Hepatocyte (in vitro differentiated cells): ENCODE measurements at regions not wholly inside any gene's neighbourhood (a gene's known extent, or its start where the extent isn't known, plus 50 kb on each side); places are given as distances from the start of the nearest gene placed in this dataset.
"Not testable (repeated sequence)": the region's sequence is repeated elsewhere in the genome, so short reads cannot be mapped to it uniquely, and the experiment has no call there.

Source experiments
- EZH2 ChIP-seq: fragments of 200-600 bp; sonication (generic); IDR thresholded peaks from 2 replicates; pipeline ENCODE4 v1.6.1; 2016; ENCODE audit warnings: antibody characterized with exemption, mild to moderate bottlenecking, borderline replicate concordance
- EZH2phosphoT487 ChIP-seq: fragments of 200-600 bp; sonication (generic); IDR thresholded peaks from one replicate; pipeline ENCODE4 v1.6.1; 2018; ENCODE audit warnings: antibody characterized with exemption, mild to moderate bottlenecking, low read depth, moderate library complexity; ENCODE audit not compliant: unreplicated experiment, severe bottlenecking

DNA sequence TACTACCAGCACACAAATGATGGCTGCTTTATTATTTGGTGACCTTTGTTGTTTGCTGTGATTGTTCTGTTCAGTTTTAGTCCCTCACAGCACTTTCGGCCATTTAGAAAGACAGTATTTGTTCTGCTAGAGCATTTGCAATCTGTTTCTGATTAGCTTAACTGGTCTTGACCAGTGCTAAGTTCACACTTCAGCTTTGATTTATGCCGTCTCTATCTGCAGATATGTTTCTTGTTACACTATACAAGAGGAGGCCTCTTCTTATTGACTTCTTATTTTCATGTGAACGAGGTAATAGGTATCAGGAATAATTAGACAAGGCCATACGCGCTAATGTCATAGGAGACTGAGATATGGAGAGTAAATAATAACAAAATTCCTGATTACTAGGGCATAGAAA lies 253.0 kb upstream of the PLGLB2 start:
- TF ChIP-seq EZH2phosphoT487, EZH2: not testable (repeated sequence)
